H1 (cell line): ENCODE measurements at regions not wholly inside any gene's neighbourhood (a gene's known extent, or its start where the extent isn't known, plus 50 kb on each side); places are given as distances from the start of the nearest gene placed in this dataset.

Experiments
- CTCF ChIA-PET: fragments of 300-600 bp; sonication (Branson Sonifier 250); formaldehyde crosslinking; loops from one replicate; lab custom pipeline; 2021; ENCODE audit not compliant: partially characterized antibody; lab: Charles Lee
- POLR2A ChIA-PET: fragments of 300-600 bp; sonication (Branson Sonifier 250); formaldehyde crosslinking; loops from one replicate; lab custom pipeline; 2021; ENCODE audit warnings: inconsistent platforms; ENCODE audit not compliant: partially characterized antibody; lab: Charles Lee
- DNase-seq, 2 experiments: peaks; one replicate each; pipeline versions ENCODE4 v3.0.0 to v3.0.0-alpha.2; 2010 to 2022; ENCODE audit warnings: low spot score in 2 of 2, low read depth in 1 of 2, mixed read lengths in 1 of 2
- FAIRE-seq: peaks from 2 replicates; lab custom pipeline; 2011; peaks lifted over from hg19 to GRCh38; lab: Jason Lieb, UNC
- H2AFZ ChIP-seq: 2 replicates; pipeline ENCODE4 v1.8.1; 2012; ENCODE audit warnings: low read length, inconsistent platforms
- H2AK5ac ChIP-seq: 2 replicates; pipeline ENCODE4 v1.6.1; 2013; ENCODE audit warnings: low read depth, low read length
- H2BK120ac ChIP-seq: replicated peaks from 2 replicates; pipeline ENCODE3; 2013; ENCODE audit warnings: low read depth, low read length, inconsistent platforms
- H2BK12ac ChIP-seq: 2 replicates; pipeline ENCODE4 v1.6.1; 2013; ENCODE audit warnings: low read depth, low read length
- H2BK15ac ChIP-seq: 2 replicates; pipeline ENCODE4 v1.6.1; 2013; ENCODE audit warnings: low read length
- H2BK20ac ChIP-seq: 2 replicates; pipeline ENCODE4 v1.6.1; 2013; ENCODE audit warnings: low read length
- H2BK5ac ChIP-seq: 2 replicates; pipeline ENCODE4 v1.6.1; 2013; ENCODE audit warnings: low read depth, low read length
- H3K14ac ChIP-seq: 2 replicates; pipeline ENCODE4 v1.6.1; 2013; ENCODE audit warnings: inconsistent platforms; ENCODE audit not compliant: insufficient read length
- H3K18ac ChIP-seq: 2 replicates; pipeline ENCODE4 v1.6.1; 2013; ENCODE audit warnings: low read length; ENCODE audit errors: extremely low read depth
- H3K23ac ChIP-seq: 2 replicates; pipeline ENCODE4 v1.6.1; 2013; ENCODE audit warnings: inconsistent platforms; ENCODE audit not compliant: insufficient read length
- H3K23me2 ChIP-seq: 2 replicates; pipeline ENCODE4 v1.6.1; 2013; ENCODE audit warnings: low read depth, low read length
- H3K27ac ChIP-seq: 2 replicates; pipeline ENCODE4 v1.6.1; 2011; ENCODE audit warnings: low read depth, low read length, inconsistent platforms
- H3K27me3 ChIP-seq, 4 experiments: replicated peaks in 1 of 4; 1 replicate in 1 of 4; 2 replicates in 3 of 4; pipeline versions ENCODE4 v1.6.1 to v1.8.1; 2011 to 2013; ENCODE audit warnings: low read length in 3 of 4, mild to moderate bottlenecking in 3 of 4, inconsistent platforms in 2 of 4, mixed read lengths in 2 of 4, moderate library complexity in 1 of 4; ENCODE audit not compliant: control insufficient read depth in 3 of 4, insufficient read depth in 3 of 4; ENCODE audit errors: extremely low read depth in 1 of 4
- H3K36me3 ChIP-seq, 4 experiments: 2 replicates each; pipeline versions ENCODE4 v1.6.1 to v1.8.1; 2011 to 2013; ENCODE audit warnings: mild to moderate bottlenecking in 4 of 4, low read length in 3 of 4, moderate library complexity in 2 of 4, control low read depth in 1 of 4, inconsistent platforms in 1 of 4; ENCODE audit not compliant: insufficient read depth in 4 of 4, control insufficient read depth in 2 of 4
- H3K4ac ChIP-seq: replicated peaks from 2 replicates; pipeline ENCODE3; 2013; ENCODE audit warnings: low read length, low read depth, mixed read lengths, inconsistent platforms; ENCODE audit not compliant: insufficient read length
- H3K4me1 ChIP-seq, 4 experiments: replicated peaks in 1 of 4; 1 replicate in 1 of 4; 2 replicates in 3 of 4; pipeline versions ENCODE4 v1.6.1 to v1.8.1; 2011 to 2013; ENCODE audit warnings: low read length in 3 of 4, inconsistent platforms in 2 of 4, mixed read lengths in 1 of 4; ENCODE audit not compliant: insufficient read depth in 4 of 4, control insufficient read depth in 3 of 4
- H3K4me2 ChIP-seq, 2 experiments: 2 replicates each; pipeline versions ENCODE4 v1.6.1 to v1.8.1; 2011 to 2013; ENCODE audit warnings: low read depth in 2 of 2, low read length in 2 of 2, control low read depth in 1 of 2, inconsistent platforms in 1 of 2, mild to moderate bottlenecking in 1 of 2; ENCODE audit not compliant: insufficient read depth in 1 of 2
- H3K4me3 ChIP-seq, 4 experiments: fragments of 200-600, 300-600 bp in 1 of 4; sonication (generic), shearing (Covaris generic), sonication (Bioruptor Twin) in 1 of 4; 2 replicates each; pipeline versions ENCODE4 v1.5.1 to v1.8.1; 2011 to 2016; ENCODE audit warnings: low read length in 4 of 4, low read depth in 3 of 4, control low read depth in 2 of 4, inconsistent platforms in 2 of 4, mild to moderate bottlenecking in 2 of 4, mixed read lengths in 1 of 4, moderate library complexity in 1 of 4; ENCODE audit not compliant: insufficient read depth in 2 of 4; ENCODE audit errors: extremely low read depth in 1 of 4
- H3K56ac ChIP-seq: replicated peaks from 2 replicates; pipeline ENCODE3; 2013; ENCODE audit warnings: low read depth, mild to moderate bottlenecking, mixed read lengths, low read length, inconsistent platforms; ENCODE audit not compliant: insufficient read length
- H3K79me1 ChIP-seq: 2 replicates; pipeline ENCODE4 v1.6.1; 2013; ENCODE audit warnings: low read depth, low read length, control low read depth
- H3K79me2 ChIP-seq, 2 experiments: 2 replicates each; pipeline versions ENCODE4 v1.6.1 to v1.8.1; 2012 to 2013; ENCODE audit warnings: low read length in 2 of 2, mild to moderate bottlenecking in 2 of 2, inconsistent platforms in 1 of 2; ENCODE audit not compliant: insufficient read depth in 2 of 2, control insufficient read depth in 1 of 2
- H3K9ac ChIP-seq, 4 experiments: replicated peaks in 1 of 4; 1 replicate in 1 of 4; 2 replicates in 3 of 4; pipeline versions ENCODE4 v1.6.1 to v1.8.1; 2011 to 2013; ENCODE audit warnings: low read depth in 3 of 4, low read length in 3 of 4, control low read depth in 2 of 4, mild to moderate bottlenecking in 2 of 4, moderate library complexity in 2 of 4, inconsistent platforms in 1 of 4; ENCODE audit errors: extremely low read depth in 1 of 4
- H3K9me3 ChIP-seq, 2 experiments: 2 replicates each; pipeline versions ENCODE4 v1.6.1 to v1.8.1; 2012 to 2013; ENCODE audit warnings: mild to moderate bottlenecking in 2 of 2, moderate library complexity in 2 of 2, control low read depth in 1 of 2, inconsistent platforms in 1 of 2, low read depth in 1 of 2, low read length in 1 of 2, mixed read lengths in 1 of 2; ENCODE audit not compliant: insufficient read depth in 2 of 2
- H4K20me1 ChIP-seq, 2 experiments: replicated peaks in 1 of 2; 2 replicates each; pipeline versions ENCODE3 to v1.8.1; 2011 to 2013; ENCODE audit warnings: inconsistent platforms in 2 of 2, low read length in 2 of 2, mild to moderate bottlenecking in 1 of 2; ENCODE audit not compliant: insufficient read depth in 2 of 2, control insufficient read depth in 1 of 2
- H4K5ac ChIP-seq: 2 replicates; pipeline ENCODE4 v1.6.1; 2013; ENCODE audit warnings: low read length, low read depth, mixed read lengths, inconsistent platforms; ENCODE audit not compliant: insufficient read length
- H4K8ac ChIP-seq: 2 replicates; pipeline ENCODE4 v1.8.0; 2013; ENCODE audit warnings: mild to moderate bottlenecking, moderate library complexity, low read length, inconsistent platforms; ENCODE audit not compliant: insufficient read depth; ENCODE audit errors: extremely low read depth
- H4K91ac ChIP-seq: replicated peaks from 2 replicates; pipeline ENCODE3; 2013; ENCODE audit warnings: low read length, mixed read lengths, inconsistent platforms; ENCODE audit not compliant: insufficient read length
- BACH1 ChIP-seq: IDR thresholded peaks from 2 replicates; pipeline ENCODE4 v1.6.1; 2012; ENCODE audit warnings: low read length, improper control_type of control experiment
- CBX8 ChIP-seq: fragments of 300-800, 300-1000 bp; sonication (generic); IDR thresholded peaks from 2 replicates; pipeline ENCODE4 v1.7.1; 2016; ENCODE audit warnings: low read depth, low read length, borderline replicate concordance
- CEBPB ChIP-seq: IDR thresholded peaks from 2 replicates; pipeline ENCODE4 v1.6.1; 2012; ENCODE audit warnings: low read depth, low read length
- CHD1 ChIP-seq: IDR thresholded peaks from 2 replicates; pipeline ENCODE4 v1.6.1; 2012; ENCODE audit warnings: low read depth, low read length, improper control_type of control experiment
- HDAC6 ChIP-seq: IDR thresholded peaks from one replicate; pipeline ENCODE4 v1.7.1; 2012; ENCODE audit warnings: low read depth, mild to moderate bottlenecking, inconsistent platforms, low read length, moderate library complexity
- JUN ChIP-seq: IDR thresholded peaks from 2 replicates; pipeline ENCODE4 v1.6.1; 2011; ENCODE audit warnings: low read depth, mild to moderate bottlenecking, improper control_type of control experiment, low read length
- KDM1A ChIP-seq: fragments of 200-600, 300-600 bp; sonication (generic); IDR thresholded peaks from 2 replicates; pipeline ENCODE4 v1.7.1; 2016; ENCODE audit warnings: mild to moderate bottlenecking, low read length, borderline replicate concordance
- NANOG ChIP-seq: IDR thresholded peaks from 2 replicates; pipeline ENCODE4 v1.6.1; 2011; ENCODE audit warnings: low read length, low read depth, mild to moderate bottlenecking, inconsistent platforms; ENCODE audit not compliant: insufficient read depth, poor library complexity, severe bottlenecking
- POLR2A ChIP-seq, 2 experiments: IDR thresholded peaks; 1 replicate in 1 of 2; 2 replicates in 1 of 2; pipeline ENCODE4 v1.6.1; 2011; ENCODE audit warnings: low read depth in 2 of 2, low read length in 2 of 2, mild to moderate bottlenecking in 2 of 2; ENCODE audit errors: control extremely low read depth in 1 of 2
- RAD21 ChIP-seq, 2 experiments: IDR thresholded peaks in 1 of 2; conservative IDR thresholded peaks in 1 of 2; 2 replicates each; pipeline ENCODE4 v1.6.1; 2011; ENCODE audit warnings: low read depth in 2 of 2, low read length in 2 of 2, improper control_type of control experiment in 1 of 2, inconsistent platforms in 1 of 2, mild to moderate bottlenecking in 1 of 2, moderate library complexity in 1 of 2
- SIRT6 ChIP-seq: IDR thresholded peaks from one replicate; pipeline ENCODE4 v1.7.1; 2012; ENCODE audit warnings: low read length, inconsistent platforms
- SIX5 ChIP-seq: IDR thresholded peaks from 2 replicates; pipeline ENCODE4 v1.6.1; 2011; ENCODE audit warnings: mild to moderate bottlenecking, low read depth, low read length
- SP1 ChIP-seq: IDR thresholded peaks from 2 replicates; pipeline ENCODE4 v1.6.1; 2011; ENCODE audit warnings: low read depth, low read length
- TBP ChIP-seq: IDR thresholded peaks from 2 replicates; pipeline ENCODE4 v1.6.1; 2011; ENCODE audit warnings: low read depth, low read length, improper control_type of control experiment
- YY1 ChIP-seq: IDR thresholded peaks from 2 replicates; pipeline ENCODE4 v1.6.1; 2011; ENCODE audit warnings: low read depth, mild to moderate bottlenecking, low read length
- WGBS, 2 experiments: shearing (Covaris generic) in 1 of 2; methylation state at CpG; one replicate each; pipeline versions ENCODE4 v1.1.6 to v1.1.7; 2013 to 2015; ENCODE audit warnings: low lambda C conversion rate in 2 of 2, mixed read lengths in 2 of 2, inconsistent platforms in 1 of 2, low coverage in 1 of 2, missing lambda C conversion rate in 1 of 2; ENCODE audit not compliant: insufficient replicate concordance in 2 of 2, insufficient coverage in 1 of 2, insufficient read length in 1 of 2; ENCODE audit errors: extremely low coverage in 1 of 2, missing lambda C conversion rate in 1 of 2; 5-methylcytosine and 5-hydroxymethylcytosine counted together

DNA sequence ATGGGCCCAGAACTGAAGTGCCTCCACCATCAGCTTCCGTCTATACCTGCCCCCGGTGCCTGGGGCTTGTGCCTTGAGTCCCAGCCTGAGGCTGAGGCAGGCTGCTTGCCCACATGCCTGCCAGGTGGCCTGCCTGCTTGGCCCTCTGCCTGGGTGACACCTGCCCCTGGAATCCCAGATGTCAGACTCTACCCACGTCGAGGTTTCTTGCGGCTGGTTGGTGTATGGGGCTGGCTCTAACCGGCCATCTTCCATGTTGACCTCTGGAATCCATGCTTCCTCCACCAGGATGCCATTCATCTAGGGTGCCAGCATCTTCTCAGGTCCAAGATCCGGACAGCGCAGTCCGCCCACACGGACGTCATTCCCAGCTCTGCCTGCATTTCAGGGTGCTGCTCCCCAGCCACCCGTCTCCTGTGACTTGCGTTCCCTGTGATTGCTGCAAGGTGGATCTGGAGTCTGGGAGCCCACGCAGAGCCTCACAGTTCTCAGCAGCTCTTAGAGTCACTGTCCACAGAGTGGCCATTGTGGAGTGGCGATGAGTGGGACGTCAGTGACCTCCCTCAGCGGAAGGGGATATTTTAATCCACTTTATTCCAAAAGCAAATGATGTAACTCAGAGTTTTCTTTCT, 298.1 kb downstream of the TCERG1L start:
- Histone ChIP-seq H2BK12ac (peak overlapping the region; percentile 60; the same call in 1 of the 2 replicates), H3K36me3 (no peaks in the 10 kb centered on the region), H3K56ac (no peak overlapping the region), H2BK120ac (peak overlapping the region; percentile 68), H2AK5ac (no peak overlapping the region), H2BK15ac (peak overlapping the region; percentile 61; the same call in 1 of the 2 replicates), H4K8ac (peak overlapping the region; percentile 11; the same call in 1 of the 2 replicates), H4K91ac (peak overlapping the region; percentile 83), H3K23ac (no peak overlapping the region), H3K18ac (no peak overlapping the region; the same call in 1 of the 2 replicates), H3K4ac (no peak overlapping the region), H3K9ac (no peak overlapping the region), H2BK20ac (0 out of 2 replicates have a peak overlapping the region, but pooled peaks have one; percentile 32), H3K4me3 (no peak overlapping the region), H3K4me1 (no peaks in the 10 kb centered on the region), H3K79me2 (no peaks in the 10 kb centered on the region), H3K4me2 (no peak overlapping the region), H2BK5ac (no peak overlapping the region), H4K5ac (no peak overlapping the region), H3K9me3 (no peaks in the 10 kb centered on the region; a peak in 1 of 4 replicates), H4K20me1 (no peaks in the 10 kb centered on the region), H3K27ac (no peak overlapping the region), H3K27me3 (no peaks in the 10 kb centered on the region), H3K79me1 (no peaks in the 10 kb centered on the region), H3K23me2 (no peaks in the 10 kb centered on the region), H2AFZ (no peak overlapping the region), H3K14ac (no peak overlapping the region)
- FAIRE-seq (no peak), DNase-seq (no peak)
- ChIA-PET CTCF (interaction anchor here (0.8 kb wide), 1 partner anchor 52 kb away, joined by 3 read pairs; no protein-coding TSS in a partner anchor), POLR2A (no interaction called here)
- WGBS, 2 experiments: 90% methylated on average over 16 of the region's 17 CpGs; no CpG with 5 or more reads in 1 of the 2 experiments
- no peak for TF ChIP-seq CEBPB
- no peak for TF ChIP-seq SIX5
- no peak for TF ChIP-seq KDM1A
- TF ChIP-seq RAD21 (IDR thresholded peaks at IDR 0.05 in 1 of 2, conservative IDR thresholded peaks at IDR 0.05 in 1 of 2; ENCODE audit: low read depth in 2 of 2, low read length in 2 of 2): no peak
- TF ChIP-seq CHD1: no peak
- no peak for TF ChIP-seq POLR2A (IDR thresholded peaks at IDR 0.05; ENCODE audit: control extremely low read depth in 1 of 2, low read depth in 2 of 2, low read length in 2 of 2)
- no peak for TF ChIP-seq JUN
- TF ChIP-seq TBP: no peak
- TF ChIP-seq CBX8: no peak
- TF ChIP-seq YY1: no peak
- no peak for TF ChIP-seq HDAC6
- no peak for TF ChIP-seq SP1
- no peak for TF ChIP-seq SIRT6
- no peak for TF ChIP-seq NANOG
- TF ChIP-seq BACH1: no peak
